HEK293 (cell line): ENCODE measurements at regions not wholly inside any gene's neighbourhood (a gene's known extent, or its start where the extent isn't known, plus 50 kb on each side); places are given as distances from the start of the nearest gene placed in this dataset.
A peak's percentile ranks its signal among the peaks of the same experiment; 100 is the strongest.

Experiments
- CTCF ChIA-PET: fragments of 350-600 bp; formaldehyde crosslinking; extraction: SDS; loops from one replicate; lab custom pipeline; 2021; ENCODE audit warnings: antibody characterized with exemption; lab: Yijun Ruan, JAX
- POLR2A ChIA-PET: fragments of 300-600 bp; formaldehyde crosslinking; extraction: SDS; loops from one replicate; lab custom pipeline; 2020; ENCODE audit warnings: antibody characterized with exemption, inconsistent platforms; lab: Yijun Ruan, JAX
- H3K27ac ChIP-seq: fragments of 200-500 bp; sonication (Bioruptor generic); 2 replicates; pipeline ENCODE4 v1.5.1; 2014; ENCODE audit warnings: low read depth, low read length, control low read depth, inconsistent platforms; ENCODE audit errors: extremely low read depth
- H3K36me3 ChIP-seq, 2 experiments: fragments of 200-500 bp in 1 of 2; sonication (Bioruptor generic) in 1 of 2; 1 replicate in 1 of 2; 2 replicates in 1 of 2; pipeline ENCODE4 v1.5.1; 2014 to 2017; ENCODE audit warnings: inconsistent platforms in 2 of 2, low read length in 2 of 2; ENCODE audit not compliant: control insufficient read depth in 2 of 2, insufficient read depth in 1 of 2
- H3K4me1 ChIP-seq: fragments of 200-500 bp; sonication (Bioruptor generic); 2 replicates; pipeline ENCODE4 v1.5.1; 2014; ENCODE audit warnings: mild to moderate bottlenecking, low read length, inconsistent platforms; ENCODE audit not compliant: control insufficient read depth, insufficient read depth
- H3K4me3 ChIP-seq: 2 replicates; pipeline ENCODE4 v1.5.1; 2011; ENCODE audit warnings: low read depth, mild to moderate bottlenecking, control low read depth, low read length, moderate library complexity
- H3K9me3 ChIP-seq: fragments of 200-500 bp; sonication (Bioruptor generic); 2 replicates; pipeline ENCODE4 v1.5.1; 2014; ENCODE audit warnings: low read depth, low read length, inconsistent platforms; ENCODE audit not compliant: control insufficient read depth, insufficient read depth
- GLIS1 ChIP-seq: fragments of 450-650 bp; formaldehyde crosslinking; IDR thresholded peaks from 2 replicates; pipeline ENCODE4 v1.5.1; 2016; ENCODE audit warnings: missing biosample characterization, missing genetic modification characterization
- PATZ1 ChIP-seq: fragments of 450-650 bp; formaldehyde crosslinking; IDR thresholded peaks from 2 replicates; pipeline ENCODE4 v1.5.1; 2016; ENCODE audit warnings: missing biosample characterization, missing genetic modification characterization
- TCF7L2 ChIP-seq: IDR thresholded peaks from 2 replicates; pipeline ENCODE4 v1.6.1; 2011; ENCODE audit warnings: low read depth, mild to moderate bottlenecking, inconsistent platforms, low read length, moderate library complexity, borderline replicate concordance
- ZBTB17 ChIP-seq: fragments of 450-650 bp; formaldehyde crosslinking; IDR thresholded peaks from 2 replicates; pipeline ENCODE4 v1.5.1; 2016; ENCODE audit warnings: missing biosample characterization, missing genetic modification characterization
- ZBTB21 ChIP-seq: fragments of 450-650 bp; formaldehyde crosslinking; IDR thresholded peaks from 2 replicates; pipeline ENCODE4 v1.5.1; 2017; ENCODE audit warnings: missing biosample characterization, missing genetic modification characterization
- ZFP69B ChIP-seq: fragments of 450-650 bp; formaldehyde crosslinking; IDR thresholded peaks from 2 replicates; pipeline ENCODE4 v1.5.1; 2016; ENCODE audit warnings: missing biosample characterization, missing genetic modification characterization
- ZNF10 ChIP-seq: fragments of 450-650 bp; formaldehyde crosslinking; IDR thresholded peaks from 2 replicates; pipeline ENCODE4 v1.5.1; 2017; ENCODE audit warnings: missing biosample characterization, missing genetic modification characterization
- ZNF169 ChIP-seq: fragments of 450-650 bp; formaldehyde crosslinking; IDR thresholded peaks from 2 replicates; pipeline ENCODE4 v1.5.1; 2016; ENCODE audit warnings: missing biosample characterization, missing genetic modification characterization
- ZNF274 ChIP-seq, 2 experiments: fragments of 200-500 bp in 1 of 2; fragments of 450-650 bp in 1 of 2; sonication (Bioruptor generic) in 1 of 2; formaldehyde crosslinking in 1 of 2; IDR thresholded peaks; 2 replicates each; pipeline versions ENCODE4 v1.5.1 to v1.6.1; 2014 to 2016; ENCODE audit warnings: borderline replicate concordance in 1 of 2, inconsistent platforms in 1 of 2, low read length in 1 of 2, missing biosample characterization in 1 of 2, missing genetic modification characterization in 1 of 2
- ZNF280C ChIP-seq: fragments of 450-650 bp; formaldehyde crosslinking; IDR thresholded peaks from 2 replicates; pipeline ENCODE4 v1.5.1; 2016; ENCODE audit warnings: missing biosample characterization, missing genetic modification characterization
- ZNF280D ChIP-seq: fragments of 450-650 bp; formaldehyde crosslinking; IDR thresholded peaks from 2 replicates; pipeline ENCODE4 v1.5.1; 2016; ENCODE audit warnings: missing biosample characterization, missing genetic modification characterization
- ZNF292 ChIP-seq: fragments of 450-650 bp; formaldehyde crosslinking; IDR thresholded peaks from 2 replicates; pipeline ENCODE4 v1.5.1; 2016; ENCODE audit warnings: low read depth, missing biosample characterization, missing genetic modification characterization, borderline replicate concordance
- ZNF555 ChIP-seq: fragments of 450-650 bp; formaldehyde crosslinking; conservative IDR thresholded peaks from 2 replicates; pipeline ENCODE4 v1.5.1; 2017; ENCODE audit warnings: missing biosample characterization, mild to moderate bottlenecking, missing genetic modification characterization, inconsistent platforms
- ZNF776 ChIP-seq: fragments of 450-650 bp; formaldehyde crosslinking; IDR thresholded peaks from 2 replicates; pipeline ENCODE4 v1.5.0; 2017; ENCODE audit warnings: missing biosample characterization, missing genetic modification characterization, borderline replicate concordance
- TF ChIP-seq, protein P1 (sequence below): fragments of 450-650 bp; formaldehyde crosslinking; IDR thresholded peaks from 2 replicates; pipeline ENCODE4 v1.5.1; 2016; ENCODE audit warnings: missing biosample characterization, missing genetic modification characterization
- TF ChIP-seq, protein P2 (sequence below): fragments of 450-650 bp; formaldehyde crosslinking; IDR thresholded peaks from 2 replicates; pipeline ENCODE4 v1.5.1; 2016; ENCODE audit warnings: missing biosample characterization, missing genetic modification characterization, low read depth
- TF ChIP-seq, protein P3 (sequence below): fragments of 450-650 bp; formaldehyde crosslinking; IDR thresholded peaks from 2 replicates; pipeline ENCODE4 v1.5.1; 2016; ENCODE audit warnings: missing biosample characterization, missing genetic modification characterization

- no peak overlapping the region for H3K4me3 ChIP-seq
- no peak overlapping the region for H3K27ac ChIP-seq
- ChIA-PET CTCF (interaction anchor here (0.7 to 1.4 kb wide), 3 partner anchors 8 to 123 kb away, joined by 3 to 4 read pairs (median 3); no protein-coding TSS in a partner anchor), POLR2A (no interaction called here)
- no peaks in the 10 kb centered on the region for H3K36me3 ChIP-seq
- H3K4me1 ChIP-seq, result no peaks in the 10 kb centered on the region
- no peaks in the 10 kb centered on the region for H3K9me3 ChIP-seq
- TF ChIP-seq, protein P1, sequence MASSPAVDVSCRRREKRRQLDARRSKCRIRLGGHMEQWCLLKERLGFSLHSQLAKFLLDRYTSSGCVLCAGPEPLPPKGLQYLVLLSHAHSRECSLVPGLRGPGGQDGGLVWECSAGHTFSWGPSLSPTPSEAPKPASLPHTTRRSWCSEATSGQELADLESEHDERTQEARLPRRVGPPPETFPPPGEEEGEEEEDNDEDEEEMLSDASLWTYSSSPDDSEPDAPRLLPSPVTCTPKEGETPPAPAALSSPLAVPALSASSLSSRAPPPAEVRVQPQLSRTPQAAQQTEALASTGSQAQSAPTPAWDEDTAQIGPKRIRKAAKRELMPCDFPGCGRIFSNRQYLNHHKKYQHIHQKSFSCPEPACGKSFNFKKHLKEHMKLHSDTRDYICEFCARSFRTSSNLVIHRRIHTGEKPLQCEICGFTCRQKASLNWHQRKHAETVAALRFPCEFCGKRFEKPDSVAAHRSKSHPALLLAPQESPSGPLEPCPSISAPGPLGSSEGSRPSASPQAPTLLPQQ (tag by site-specific recombination), result peak; percentile 59; the same call in 1 of the 2 replicates
- TF ChIP-seq ZNF555 (tag by site-specific recombination) (no peak), ZBTB17 (tag by site-specific recombination) (peak; percentile 83; the same call in 1 of the 2 replicates), ZFP69B (tag by site-specific recombination) (peak; percentile 84)
These were observed 83.2 kb downstream of the CEBPB start for GRCh38 chr20:50273601-50274491.

DNA sequence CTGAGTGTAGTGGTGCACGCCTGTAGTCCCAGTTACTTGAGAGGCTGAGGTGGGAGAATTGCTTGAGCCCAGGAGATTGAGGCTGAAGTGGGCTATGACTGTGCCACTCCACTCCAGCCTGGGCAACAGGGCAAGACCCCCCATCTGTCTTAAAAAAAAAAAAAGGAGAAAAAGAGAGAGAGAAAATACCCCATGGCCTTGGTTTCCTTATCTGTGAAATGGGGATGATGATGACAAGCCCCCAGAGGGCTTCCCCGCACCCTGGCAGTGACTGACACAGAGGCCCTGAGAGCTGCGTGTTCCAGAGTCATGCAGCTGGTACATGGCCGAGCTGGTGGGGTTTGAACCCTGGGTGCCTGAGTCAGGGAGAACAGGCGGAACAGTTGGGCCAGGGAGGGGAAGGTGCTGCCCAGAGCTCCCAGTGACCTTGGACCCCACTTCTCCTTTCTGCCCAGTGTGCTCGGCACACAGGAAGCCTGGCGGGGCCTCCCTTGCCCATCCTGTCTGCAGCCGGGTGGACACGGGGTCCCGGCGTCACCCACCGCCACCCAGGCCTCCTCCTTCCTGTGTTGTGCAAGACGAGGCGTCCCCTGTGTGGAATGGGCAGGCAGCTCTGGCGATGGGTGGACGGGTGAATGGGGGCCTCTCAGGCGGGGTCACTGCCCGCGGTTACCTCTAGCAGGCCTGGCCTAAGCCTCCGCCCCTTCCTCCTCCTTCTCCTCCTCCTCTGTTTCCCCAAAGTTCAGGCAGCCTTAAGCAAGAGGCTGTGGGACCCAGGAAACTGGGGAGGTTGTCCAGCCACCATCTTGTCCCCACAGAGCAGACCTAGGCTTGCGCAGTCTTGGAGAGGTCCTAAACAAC, 84.2 kb downstream of the CEBPB start:
- ChIA-PET CTCF (interaction anchor here (0.7 to 1.4 kb wide), 2 partner anchors 10 to 122 kb away, joined by 3 to 4 read pairs; no protein-coding TSS in a partner anchor), POLR2A (no interaction called here)
- no peaks in the 10 kb centered on the region for H3K9me3 ChIP-seq
- H3K27ac ChIP-seq, result no peak overlapping the region
- no peaks in the 10 kb centered on the region for H3K36me3 ChIP-seq
- no peaks in the 10 kb centered on the region for H3K4me1 ChIP-seq
- H3K4me3 ChIP-seq, result no peak overlapping the region
- TF ChIP-seq TCF7L2 (no peak), ZNF292 (tag by site-specific recombination) (no peak), ZNF169 (tag by site-specific recombination) (no peak), ZNF274 (IDR thresholded peaks at IDR 0.05; ENCODE audit: low read length) (no peak), ZNF274 (tag by site-specific recombination; IDR thresholded peaks at IDR 0.05; ENCODE audit: borderline replicate concordance) (no peak), PATZ1 (tag by site-specific recombination) (no peak), ZNF10 (tag by site-specific recombination) (no peak), ZBTB21 (no peak), GLIS1 (tag by site-specific recombination) (no peak), ZNF280D (no peak), ZNF280C (no peak), ZNF776 (no peak)
- TF ChIP-seq, protein P2, sequence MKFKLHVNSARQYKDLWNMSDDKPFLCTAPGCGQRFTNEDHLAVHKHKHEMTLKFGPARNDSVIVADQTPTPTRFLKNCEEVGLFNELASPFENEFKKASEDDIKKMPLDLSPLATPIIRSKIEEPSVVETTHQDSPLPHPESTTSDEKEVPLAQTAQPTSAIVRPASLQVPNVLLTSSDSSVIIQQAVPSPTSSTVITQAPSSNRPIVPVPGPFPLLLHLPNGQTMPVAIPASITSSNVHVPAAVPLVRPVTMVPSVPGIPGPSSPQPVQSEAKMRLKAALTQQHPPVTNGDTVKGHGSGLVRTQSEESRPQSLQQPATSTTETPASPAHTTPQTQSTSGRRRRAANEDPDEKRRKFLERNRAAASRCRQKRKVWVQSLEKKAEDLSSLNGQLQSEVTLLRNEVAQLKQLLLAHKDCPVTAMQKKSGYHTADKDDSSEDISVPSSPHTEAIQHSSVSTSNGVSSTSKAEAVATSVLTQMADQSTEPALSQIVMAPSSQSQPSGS, result no peak
- TF ChIP-seq, protein P3, sequence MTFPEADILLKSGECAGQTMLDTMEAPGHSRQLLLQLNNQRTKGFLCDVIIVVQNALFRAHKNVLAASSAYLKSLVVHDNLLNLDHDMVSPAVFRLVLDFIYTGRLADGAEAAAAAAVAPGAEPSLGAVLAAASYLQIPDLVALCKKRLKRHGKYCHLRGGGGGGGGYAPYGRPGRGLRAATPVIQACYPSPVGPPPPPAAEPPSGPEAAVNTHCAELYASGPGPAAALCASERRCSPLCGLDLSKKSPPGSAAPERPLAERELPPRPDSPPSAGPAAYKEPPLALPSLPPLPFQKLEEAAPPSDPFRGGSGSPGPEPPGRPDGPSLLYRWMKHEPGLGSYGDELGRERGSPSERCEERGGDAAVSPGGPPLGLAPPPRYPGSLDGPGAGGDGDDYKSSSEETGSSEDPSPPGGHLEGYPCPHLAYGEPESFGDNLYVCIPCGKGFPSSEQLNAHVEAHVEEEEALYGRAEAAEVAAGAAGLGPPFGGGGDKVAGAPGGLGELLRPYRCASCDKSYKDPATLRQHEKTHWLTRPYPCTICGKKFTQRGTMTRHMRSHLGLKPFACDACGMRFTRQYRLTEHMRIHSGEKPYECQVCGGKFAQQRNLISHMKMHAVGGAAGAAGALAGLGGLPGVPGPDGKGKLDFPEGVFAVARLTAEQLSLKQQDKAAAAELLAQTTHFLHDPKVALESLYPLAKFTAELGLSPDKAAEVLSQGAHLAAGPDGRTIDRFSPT, result no peak
